ENCODE measurements at regions not wholly inside any gene's neighbourhood (a gene's known extent, or its start where the extent isn't known, plus 50 kb on each side); places are given as distances from the start of the nearest gene placed in this dataset.

GRCh38 chr5:38756068-38756467, 89.7 kb upstream of the OSMR start:
- Mint-ChIP-seq H3K27ac (no peak overlapping the region), H3K36me3 (no peaks in the 10 kb centered on the region), H3K4me3 (no peak overlapping the region), H3K4me1 (no peaks in the 10 kb centered on the region), H3K9me3 (peaks cover 0 to 2% (median 1%) of the 10 kb centered on the region in 5 donors), H3K27me3 (peaks cover 5 to 22% of the 10 kb centered on the region in 2 donors)
- no peak for DNase-seq
- no peaks in the 10 kb centered on the region for H3K9me3 ChIP-seq (ENCODE audit: low read length)
- H3K4me1 ChIP-seq (ENCODE audit: insufficient read depth, low read length), result no peaks in the 10 kb centered on the region
- H3K27me3 ChIP-seq (ENCODE audit: insufficient read depth, low read length, poor library complexity, severe bottlenecking), result no peaks in the 10 kb centered on the region
- no peak overlapping the region for H3K4me3 ChIP-seq (ENCODE audit: low read length)
- no peak overlapping the region for H3K27ac ChIP-seq (ENCODE audit: low read depth, low read length)
- H3K36me3 ChIP-seq (ENCODE audit: insufficient read depth, low read length), result no peaks in the 10 kb centered on the region
- ChIA-PET POLR2A (no interaction called here), CTCF (interaction anchor here (0.7 kb wide), 1 partner anchor 315 kb away, joined by 3 read pairs; no protein-coding TSS in a partner anchor)

DNA sequence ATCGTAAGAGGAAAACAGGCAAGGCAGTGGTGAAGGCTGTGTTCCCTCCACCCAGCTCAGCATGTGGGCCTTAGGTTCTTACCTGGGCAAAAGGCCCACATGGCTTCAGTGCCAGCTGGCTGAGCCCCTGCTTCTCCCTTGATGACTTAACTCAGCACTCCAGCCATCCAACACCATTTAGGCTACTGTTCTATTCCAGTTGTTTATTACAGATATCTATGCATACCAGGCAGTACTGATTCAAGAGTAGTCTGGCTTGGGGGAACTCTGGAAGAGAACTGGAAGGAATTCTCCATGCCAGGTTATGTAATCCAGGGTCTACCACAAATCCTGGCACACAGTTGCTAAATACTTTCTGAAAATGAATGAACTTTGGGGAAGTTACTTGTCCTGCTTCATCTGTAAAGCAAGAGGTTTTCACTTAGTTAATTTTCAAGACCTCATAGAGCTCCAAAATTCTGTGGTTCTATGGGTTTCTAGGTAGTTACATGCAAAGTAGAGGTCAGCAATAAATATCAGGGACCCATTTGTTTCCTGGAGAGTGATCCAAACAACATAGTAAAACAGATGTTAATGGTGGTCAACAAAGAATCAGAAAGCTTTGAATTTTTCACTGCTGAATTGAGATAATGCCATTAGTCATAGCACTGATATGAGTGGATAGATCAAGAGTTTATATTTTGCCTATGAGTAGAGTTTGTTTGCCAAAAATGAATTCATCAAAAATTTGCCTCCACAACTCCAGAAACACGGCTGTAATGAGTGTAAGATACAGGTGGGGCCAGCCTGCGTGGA, 88.2 kb upstream of the OSMR start:
- Histone ChIP-seq H3K4me1 (ENCODE audit: insufficient read depth, low read length) (no peaks in the 10 kb centered on the region), H3K4me3 (ENCODE audit: low read length) (no peak overlapping the region), H3K36me3 (ENCODE audit: insufficient read depth, low read length) (no peaks in the 10 kb centered on the region), H3K27ac (ENCODE audit: low read depth, low read length) (no peak overlapping the region), H3K9me3 (ENCODE audit: low read length) (no peaks in the 10 kb centered on the region), H3K27me3 (ENCODE audit: insufficient read depth, low read length, poor library complexity, severe bottlenecking) (no peaks in the 10 kb centered on the region)
- no peak for DNase-seq
- Mint-ChIP-seq H3K9me3 (peaks cover 0 to 2% (median 1%) of the 10 kb centered on the region in 5 donors), H3K27me3 (peaks cover 2 to 22% of the 10 kb centered on the region in 2 donors), H3K4me1 (no peaks in the 10 kb centered on the region), H3K27ac (no peak overlapping the region), H3K4me3 (no peak overlapping the region), H3K36me3 (no peaks in the 10 kb centered on the region)
- CTCF ChIA-PET, result interaction anchor here (0.6 kb wide), 1 partner anchor 31 kb away, joined by 3 read pairs; no protein-coding TSS in a partner anchor
- POLR2A ChIA-PET, result no interaction called here

DNA sequence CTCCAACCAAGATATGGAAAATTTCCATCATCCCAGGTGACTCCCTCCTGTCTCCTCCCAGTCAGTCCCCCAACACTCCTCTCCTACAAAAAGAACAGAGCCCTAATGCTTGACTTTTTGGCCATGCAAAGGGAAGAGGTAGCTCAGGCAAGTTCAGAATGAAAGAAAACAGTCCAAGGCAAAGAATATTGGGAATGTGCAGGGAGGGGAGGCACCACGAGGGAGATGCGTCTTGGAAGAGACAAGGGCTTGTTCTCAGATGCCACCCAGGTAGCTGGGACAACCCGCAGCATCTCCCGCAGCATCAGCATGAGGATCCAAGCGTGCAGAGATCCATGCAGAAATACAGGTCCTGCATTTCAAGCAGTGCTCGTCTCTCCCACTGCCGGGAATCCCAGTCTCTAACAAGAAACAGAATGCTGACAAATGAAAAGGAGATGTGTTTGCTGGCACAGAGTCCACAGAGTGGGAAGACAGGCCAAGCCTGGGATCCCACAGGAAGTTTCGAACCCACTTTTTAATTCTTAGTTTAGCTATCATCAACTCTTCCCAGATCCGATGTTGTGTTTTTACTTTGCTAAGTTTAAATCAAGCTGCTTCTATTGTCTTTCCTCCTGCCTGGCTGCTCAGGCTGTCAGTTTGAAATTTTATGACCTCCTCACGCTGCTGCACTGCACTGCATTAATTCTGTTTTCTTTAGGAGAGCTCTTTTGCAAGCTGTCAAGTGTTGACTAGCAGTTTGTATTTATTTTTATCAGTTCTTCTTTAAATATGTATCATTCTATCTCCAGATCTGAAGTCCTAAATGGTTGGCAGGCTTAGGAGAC, 86.8 kb upstream of the OSMR start:
- Mint-ChIP-seq H3K36me3 (no peaks in the 10 kb centered on the region), H3K4me1 (no peaks in the 10 kb centered on the region), H3K27ac (peak overlapping the region in 1 of 8 donors; percentile 2), H3K4me3 (no peak overlapping the region), H3K27me3 (peaks cover 3 to 17% of the 10 kb centered on the region in 2 donors), H3K9me3 (peaks cover 0 to 2% (median 1%) of the 10 kb centered on the region in 5 donors)
- H3K27ac ChIP-seq (ENCODE audit: low read depth, low read length), result no peak overlapping the region
- CTCF ChIA-PET, result no interaction called here
- no peaks in the 10 kb centered on the region for H3K27me3 ChIP-seq (ENCODE audit: insufficient read depth, low read length, poor library complexity, severe bottlenecking)
- POLR2A ChIA-PET, result no interaction called here
- no peaks in the 10 kb centered on the region for H3K9me3 ChIP-seq (ENCODE audit: low read length)
- no peaks in the 10 kb centered on the region for H3K36me3 ChIP-seq (ENCODE audit: insufficient read depth, low read length)
- no peak for DNase-seq
- no peaks in the 10 kb centered on the region for H3K4me1 ChIP-seq (ENCODE audit: insufficient read depth, low read length)
- H3K4me3 ChIP-seq (ENCODE audit: low read length), result no peak overlapping the region

DNA sequence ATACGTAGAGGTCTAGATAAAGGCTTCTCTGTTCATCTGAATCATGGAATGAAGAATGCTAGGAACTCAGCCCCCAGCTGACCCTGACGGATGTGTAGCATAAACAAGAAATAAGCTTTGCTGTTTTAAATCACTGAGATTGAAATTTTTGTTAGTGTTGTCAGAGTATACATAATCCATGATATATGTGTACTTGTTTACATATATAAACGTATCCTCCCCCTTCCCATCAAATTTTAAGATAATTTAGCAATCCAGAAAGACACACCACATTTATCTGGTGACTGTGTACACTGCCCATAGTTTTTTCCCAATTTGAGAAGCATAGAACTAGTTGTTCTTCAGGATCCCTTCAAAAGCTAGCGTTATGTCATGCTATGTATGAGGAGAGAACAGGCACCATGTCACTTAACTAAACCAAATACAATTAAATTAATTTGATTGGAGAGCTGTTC, 80.8 kb upstream of the OSMR start:
- Mint-ChIP-seq H3K36me3 (no peaks in the 10 kb centered on the region), H3K9me3 (peaks cover 0 to 6% (median 4%) of the 10 kb centered on the region in 5 donors), H3K4me1 (no peaks in the 10 kb centered on the region), H3K27me3 (peaks cover 6 to 14% of the 10 kb centered on the region in 2 donors), H3K4me3 (no peak overlapping the region), H3K27ac (no peak overlapping the region)
- Histone ChIP-seq H3K36me3 (ENCODE audit: insufficient read depth, low read length) (no peaks in the 10 kb centered on the region), H3K4me3 (ENCODE audit: low read length) (no peak overlapping the region), H3K4me1 (ENCODE audit: insufficient read depth, low read length) (no peaks in the 10 kb centered on the region), H3K27me3 (ENCODE audit: insufficient read depth, low read length, poor library complexity, severe bottlenecking) (no peaks in the 10 kb centered on the region), H3K27ac (ENCODE audit: low read depth, low read length) (no peak overlapping the region), H3K9me3 (ENCODE audit: low read length) (no peaks in the 10 kb centered on the region)
- ChIA-PET CTCF (no interaction called here), POLR2A (no interaction called here)
- DNase-seq, result no peak

DNA sequence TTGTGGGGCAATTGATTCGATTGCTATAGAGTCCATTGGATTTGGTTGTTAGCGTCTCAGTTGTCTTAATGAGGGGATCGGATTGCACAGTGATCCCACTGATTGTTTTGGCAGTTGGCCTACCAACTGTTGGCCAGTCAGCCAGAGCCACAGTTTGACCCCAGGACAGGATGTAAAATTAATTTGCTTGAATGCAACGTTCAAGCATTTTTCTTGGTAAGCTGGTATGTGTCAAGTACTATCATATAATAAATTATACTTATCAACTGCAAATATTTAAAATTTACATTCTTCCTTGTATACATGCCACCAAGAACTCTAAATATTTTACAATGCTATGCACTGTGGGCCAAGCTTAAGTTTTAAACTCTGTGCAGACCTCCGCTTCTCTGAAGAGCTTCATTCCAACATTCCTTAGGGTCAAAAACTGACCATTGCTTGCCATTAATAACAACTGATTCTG, 80.4 kb upstream of the OSMR start:
- no peak overlapping the region for H3K4me3 Mint-ChIP-seq
- H3K27ac Mint-ChIP-seq, result no peak overlapping the region
- POLR2A ChIA-PET, result no interaction called here
- Histone ChIP-seq H3K4me1 (ENCODE audit: insufficient read depth, low read length) (no peaks in the 10 kb centered on the region), H3K4me3 (ENCODE audit: low read length) (no peak overlapping the region), H3K9me3 (ENCODE audit: low read length) (no peaks in the 10 kb centered on the region), H3K27ac (ENCODE audit: low read depth, low read length) (no peak overlapping the region), H3K27me3 (ENCODE audit: insufficient read depth, low read length, poor library complexity, severe bottlenecking) (no peaks in the 10 kb centered on the region), H3K36me3 (ENCODE audit: insufficient read depth, low read length) (no peaks in the 10 kb centered on the region)
- no peaks in the 10 kb centered on the region for H3K36me3 Mint-ChIP-seq
- no peaks in the 10 kb centered on the region for H3K4me1 Mint-ChIP-seq
- CTCF ChIA-PET, result no interaction called here
- peaks cover 6 to 14% of the 10 kb centered on the region in 2 donors for H3K27me3 Mint-ChIP-seq
- peaks cover 0 to 6% (median 4%) of the 10 kb centered on the region in 5 donors for H3K9me3 Mint-ChIP-seq
- DNase-seq, result no peak

GRCh38 chr5:38766151-38766550, 79.7 kb upstream of the OSMR start:
- POLR2A ChIA-PET, result no interaction called here
- no peaks in the 10 kb centered on the region for H3K36me3 ChIP-seq (ENCODE audit: insufficient read depth, low read length)
- Mint-ChIP-seq H3K27me3 (peaks cover 6 to 14% of the 10 kb centered on the region in 2 donors), H3K36me3 (no peaks in the 10 kb centered on the region), H3K4me1 (no peaks in the 10 kb centered on the region), H3K9me3 (peaks cover 0 to 6% (median 4%) of the 10 kb centered on the region in 5 donors), H3K27ac (no peak overlapping the region), H3K4me3 (no peak overlapping the region)
- no peaks in the 10 kb centered on the region for H3K9me3 ChIP-seq (ENCODE audit: low read length)
- CTCF ChIA-PET, result no interaction called here
- H3K4me1 ChIP-seq (ENCODE audit: insufficient read depth, low read length), result no peaks in the 10 kb centered on the region
- no peak overlapping the region for H3K27ac ChIP-seq (ENCODE audit: low read depth, low read length)
- no peak for DNase-seq
- no peaks in the 10 kb centered on the region for H3K27me3 ChIP-seq (ENCODE audit: insufficient read depth, low read length, poor library complexity, severe bottlenecking)
- H3K4me3 ChIP-seq (ENCODE audit: low read length), result no peak overlapping the region

DNA sequence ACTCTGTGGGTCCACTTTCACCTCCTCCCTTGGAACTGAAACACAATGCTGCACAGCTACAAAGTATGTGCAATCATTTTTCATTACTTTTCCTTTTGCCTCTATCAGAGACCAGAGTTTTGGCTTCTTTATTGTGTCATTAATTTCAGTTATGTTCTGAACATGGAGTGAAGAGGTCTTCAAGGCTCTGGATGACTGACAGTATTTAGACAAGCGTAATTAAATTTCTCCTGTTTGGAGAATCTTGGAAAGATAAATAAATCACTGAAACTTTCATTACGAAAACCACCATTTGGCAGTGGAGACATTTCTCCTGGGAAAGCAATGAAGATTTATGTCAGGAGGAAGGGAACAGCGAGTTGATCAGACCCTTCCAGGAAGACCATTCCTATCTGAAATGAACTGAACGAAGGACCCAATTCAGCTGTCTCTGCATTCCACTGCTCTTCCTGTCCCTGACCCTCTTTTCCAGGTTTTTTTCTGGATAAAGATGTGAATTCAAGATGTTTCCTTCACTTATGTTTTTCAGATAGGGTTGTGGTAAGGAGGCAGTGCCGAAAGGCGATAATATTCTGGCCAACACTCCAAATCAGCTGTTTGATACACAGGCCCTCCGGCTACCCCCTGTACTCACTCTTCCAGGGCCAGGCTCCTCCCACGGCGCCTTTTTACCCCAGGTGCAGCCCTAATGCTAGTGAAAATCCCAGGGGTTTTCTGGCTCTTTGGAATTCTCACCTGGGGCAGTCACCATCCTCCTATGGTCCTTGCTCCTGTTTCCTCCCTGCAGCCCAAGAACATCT, 77.2 kb upstream of the OSMR start:
- no peaks in the 10 kb centered on the region for H3K4me1 Mint-ChIP-seq
- H3K27me3 Mint-ChIP-seq, result peaks cover 6 to 13% of the 10 kb centered on the region in 2 donors
- no peaks in the 10 kb centered on the region for H3K36me3 Mint-ChIP-seq
- CTCF ChIA-PET, result no interaction called here
- no peak overlapping the region for H3K27ac ChIP-seq (ENCODE audit: low read depth, low read length)
- no peaks in the 10 kb centered on the region for H3K9me3 ChIP-seq (ENCODE audit: low read length)
- no peaks in the 10 kb centered on the region for H3K27me3 ChIP-seq (ENCODE audit: insufficient read depth, low read length, poor library complexity, severe bottlenecking)
- peaks cover 0 to 7% (median 6%) of the 10 kb centered on the region in 5 donors for H3K9me3 Mint-ChIP-seq
- no peaks in the 10 kb centered on the region for H3K36me3 ChIP-seq (ENCODE audit: insufficient read depth, low read length)
- no peaks in the 10 kb centered on the region for H3K4me1 ChIP-seq (ENCODE audit: insufficient read depth, low read length)
- POLR2A ChIA-PET, result no interaction called here
- no peak overlapping the region for H3K4me3 ChIP-seq (ENCODE audit: low read length)
- no peak for DNase-seq
- H3K4me3 Mint-ChIP-seq, result no peak overlapping the region
- no peak overlapping the region for H3K27ac Mint-ChIP-seq
